ENCODE measurements at regions not wholly inside any gene's neighbourhood (a gene's known extent, or its start where the extent isn't known, plus 50 kb on each side); places are given as distances from the start of the nearest gene placed in this dataset.

DNA sequence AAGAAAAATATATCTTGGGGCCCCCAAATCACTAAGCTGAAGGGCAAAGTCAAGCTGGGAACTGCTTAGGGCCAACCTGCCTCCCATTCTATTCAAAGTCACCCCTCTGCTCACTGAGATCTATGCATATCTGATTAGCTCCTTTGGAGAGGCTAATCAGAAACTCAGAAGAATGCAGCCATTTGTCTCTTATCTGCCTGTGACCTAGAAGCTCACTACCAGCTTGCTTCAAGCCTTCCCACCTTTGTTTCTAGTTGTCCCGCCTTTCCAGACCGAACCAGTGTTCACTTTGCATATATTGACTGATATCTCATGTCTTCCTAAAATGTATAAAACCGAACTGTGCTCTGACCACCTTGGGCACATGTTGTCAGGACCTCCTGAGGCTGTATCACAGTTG is 479.4 kb downstream of the METTL4 start:
- H3K4me1 Mint-ChIP-seq: peaks cover 22% of the 10 kb centered on the region
- DNase-seq: peak; percentile 68
- Histone ChIP-seq H3K4me1 (ENCODE audit: control insufficient read depth, insufficient read depth, low read length) (peaks cover 11% of the 10 kb centered on the region), H3K27me3 (ENCODE audit: control insufficient read depth, insufficient read depth, low read length, poor library complexity, severe bottlenecking) (no peaks in the 10 kb centered on the region), H3K36me3 (ENCODE audit: control insufficient read depth, insufficient read depth, low read length) (no peaks in the 10 kb centered on the region), H3K9ac (ENCODE audit: extremely low read depth, low read length, poor library complexity, severe bottlenecking) (no peak overlapping the region), H3K4me3 (ENCODE audit: low read length) (no peak overlapping the region), H3K27ac (ENCODE audit: low read depth, low read length) (no peak overlapping the region), H3K9me3 (ENCODE audit: control insufficient read depth, low read length) (no peaks in the 10 kb centered on the region)
- no peaks in the 10 kb centered on the region for H3K27me3 Mint-ChIP-seq (ENCODE audit: insufficient read depth)
- no peaks in the 10 kb centered on the region for H3K36me3 Mint-ChIP-seq (ENCODE audit: low read depth)
- 31 to 42% methylated on average over 3 of the region's 3 CpGs for WGBS, 2 experiments (ENCODE audit: insufficient coverage in 1 of 2, insufficient read length in 1 of 2)
- no peak for TF ChIP-seq CTCF (conservative IDR thresholded peaks at IDR 0.05)
- H3K27ac Mint-ChIP-seq: peak overlapping the region; percentile 96
- H3K9me3 Mint-ChIP-seq: no peaks in the 10 kb centered on the region
- H3K4me3 Mint-ChIP-seq: no peak overlapping the region

- Mint-ChIP-seq H3K4me3 (no peak overlapping the region), H3K36me3 (ENCODE audit: low read depth) (peaks cover 12% of the 10 kb centered on the region), H3K27ac (no peak overlapping the region), H3K9me3 (peaks cover 21% of the 10 kb centered on the region), H3K27me3 (ENCODE audit: insufficient read depth) (no peaks in the 10 kb centered on the region), H3K4me1 (peaks cover 10% of the 10 kb centered on the region)
- Histone ChIP-seq H3K9ac (ENCODE audit: extremely low read depth, low read length, poor library complexity, severe bottlenecking) (no peak overlapping the region), H3K9me3 (ENCODE audit: control insufficient read depth, low read length) (peaks cover 29% of the 10 kb centered on the region), H3K4me1 (ENCODE audit: control insufficient read depth, insufficient read depth, low read length) (peaks cover 2% of the 10 kb centered on the region), H3K27me3 (ENCODE audit: control insufficient read depth, insufficient read depth, low read length, poor library complexity, severe bottlenecking) (no peaks in the 10 kb centered on the region), H3K27ac (ENCODE audit: low read depth, low read length) (no peak overlapping the region), H3K4me3 (ENCODE audit: low read length) (no peak overlapping the region), H3K36me3 (ENCODE audit: control insufficient read depth, insufficient read depth, low read length) (no peaks in the 10 kb centered on the region)
- DNase-seq: no peak
- 70 to 89% methylated on average over 2 of the region's 2 CpGs for WGBS, 2 experiments (ENCODE audit: insufficient coverage in 1 of 2, insufficient read length in 1 of 2)
- no peak for TF ChIP-seq CTCF (conservative IDR thresholded peaks at IDR 0.05)
Measured at GRCh38 chr18:2096551-2096950, 474.8 kb downstream of the METTL4 start.

- WGBS, 2 experiments (ENCODE audit: insufficient coverage in 1 of 2, insufficient read length in 1 of 2): 82 to 100% methylated on average over 1 of the region's 1 CpG
- H3K9ac ChIP-seq (ENCODE audit: extremely low read depth, low read length, poor library complexity, severe bottlenecking): no peak overlapping the region
- H3K27me3 ChIP-seq (ENCODE audit: control insufficient read depth, insufficient read depth, low read length, poor library complexity, severe bottlenecking): no peaks in the 10 kb centered on the region
- Mint-ChIP-seq H3K27me3 (ENCODE audit: insufficient read depth) (no peaks in the 10 kb centered on the region), H3K36me3 (ENCODE audit: low read depth) (peaks cover 14% of the 10 kb centered on the region), H3K9me3 (peaks cover 26% of the 10 kb centered on the region), H3K27ac (no peak overlapping the region), H3K4me3 (no peak overlapping the region), H3K4me1 (no peaks in the 10 kb centered on the region)
- no peak for TF ChIP-seq CTCF (conservative IDR thresholded peaks at IDR 0.05)
- no peak for DNase-seq
- no peaks in the 10 kb centered on the region for H3K36me3 ChIP-seq (ENCODE audit: control insufficient read depth, insufficient read depth, low read length)
- H3K4me1 ChIP-seq (ENCODE audit: control insufficient read depth, insufficient read depth, low read length): no peaks in the 10 kb centered on the region
- H3K4me3 ChIP-seq (ENCODE audit: low read length): no peak overlapping the region
- H3K9me3 ChIP-seq (ENCODE audit: control insufficient read depth, low read length): peaks cover 33% of the 10 kb centered on the region
- H3K27ac ChIP-seq (ENCODE audit: low read depth, low read length): no peak overlapping the region
Measured at GRCh38 chr18:2100694-2101213, 470.6 kb downstream of the METTL4 start.
